NCI-H524 treated with DMSO at 0.1 percent for 48 hours (cell line): ENCODE measurements at regions not wholly inside any gene's neighbourhood (a gene's known extent, or its start where the extent isn't known, plus 50 kb on each side); places are given as distances from the start of the nearest gene placed in this dataset.
"Not testable (repeated sequence)": the region's sequence is repeated elsewhere in the genome, so short reads cannot be mapped to it uniquely, and the experiment has no call there.

Source experiments
- DNase-seq: peaks from one replicate; lab custom pipeline; 2025; lab: John Stamatoyannopoulos, UW

DNA sequence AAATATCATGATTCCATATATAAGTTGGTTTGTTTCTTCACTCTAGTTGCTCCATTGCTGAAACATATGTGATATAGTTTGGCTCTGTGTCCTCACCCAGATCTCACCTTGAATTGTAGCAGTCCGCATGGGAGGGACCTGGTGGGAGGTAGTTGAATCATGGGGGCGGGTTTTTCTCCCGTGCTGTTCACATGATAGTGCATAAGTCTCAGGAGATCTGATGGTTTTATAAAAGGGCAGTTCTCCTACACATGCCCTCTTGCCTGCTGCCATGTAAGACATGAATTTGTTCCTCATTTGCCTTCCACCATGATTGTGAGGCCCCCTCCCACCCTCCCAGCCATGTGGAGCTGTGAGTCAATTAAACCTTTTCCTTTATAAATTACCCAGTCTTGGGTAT lies 915.5 kb downstream of the KCNJ2 start:
- no peak for DNase-seq

DNA sequence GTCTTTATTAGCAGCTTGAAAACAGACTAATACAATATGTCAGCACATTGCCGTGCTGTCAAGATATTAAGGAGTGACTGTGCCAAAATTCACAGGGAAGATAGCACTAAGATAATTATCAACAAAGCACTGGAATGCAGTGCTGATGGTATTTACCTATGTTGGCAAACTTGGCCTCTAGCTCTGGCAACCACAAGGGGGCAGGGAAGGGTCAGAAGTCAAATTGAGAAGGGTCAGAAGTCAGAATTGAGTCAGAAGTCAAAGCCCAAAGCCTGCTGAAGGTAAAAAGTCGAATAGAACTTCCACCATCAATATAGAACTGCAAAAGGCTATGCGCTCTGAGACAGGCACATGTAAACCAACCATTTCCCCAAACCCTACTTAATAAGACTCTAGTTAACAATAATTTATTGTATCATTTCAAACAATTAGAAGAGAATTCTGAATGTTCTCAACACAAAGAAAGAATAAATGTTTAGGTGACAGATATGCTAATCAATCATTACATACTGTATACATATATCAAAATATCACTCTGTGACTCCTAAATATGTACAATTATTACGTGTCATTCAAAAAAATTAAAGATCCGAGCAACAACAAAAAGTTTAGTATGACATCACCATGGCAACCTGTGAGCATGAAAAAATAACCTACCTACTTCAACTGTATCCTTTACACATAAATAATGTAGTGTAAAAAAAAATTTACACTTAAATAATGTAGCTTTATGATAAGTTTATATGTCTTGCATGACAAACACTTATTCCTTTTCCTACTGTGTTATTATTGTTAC lies 916.1 kb downstream of the KCNJ2 start:
- DNase-seq, result no peak

DNA sequence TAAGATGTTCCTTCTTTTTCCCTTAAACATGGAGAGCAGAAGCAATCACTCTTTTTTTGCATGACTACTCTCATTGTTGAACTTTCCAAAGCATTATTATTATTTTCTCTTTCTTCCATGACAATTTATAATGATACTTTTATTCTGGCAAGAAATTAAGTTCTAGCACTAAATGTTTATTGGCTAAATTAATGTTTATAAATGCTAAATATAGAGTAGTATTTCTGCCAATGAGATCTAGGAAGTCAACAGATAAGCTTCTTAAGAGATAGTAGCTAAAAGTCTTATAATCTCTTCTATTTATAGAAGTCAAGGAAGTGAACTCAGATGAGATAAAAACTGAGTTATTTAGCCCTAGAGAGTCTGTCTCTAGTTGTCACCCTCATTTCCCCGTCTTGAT lies 920.1 kb downstream of the KCNJ2 start:
- no peak for DNase-seq

DNA sequence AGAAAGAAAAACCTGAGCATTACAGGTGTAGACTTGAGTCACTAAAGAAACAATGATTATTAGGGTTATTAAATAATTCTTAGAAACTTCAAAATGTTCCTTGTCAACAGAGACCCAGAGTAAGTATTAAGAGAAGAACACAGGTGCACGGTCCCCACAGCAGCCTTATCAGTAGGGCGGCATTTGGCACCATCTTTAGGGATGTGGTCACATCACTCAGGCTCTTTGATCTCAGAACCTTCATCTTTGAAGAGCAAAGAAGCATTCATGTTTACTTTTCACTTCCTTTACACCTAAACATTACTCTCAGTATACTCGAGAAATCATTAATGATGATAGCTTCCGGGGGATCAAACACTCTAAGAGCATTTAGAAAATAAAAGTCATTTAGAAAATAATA lies 928.7 kb downstream of the KCNJ2 start:
- no peak for DNase-seq

DNA sequence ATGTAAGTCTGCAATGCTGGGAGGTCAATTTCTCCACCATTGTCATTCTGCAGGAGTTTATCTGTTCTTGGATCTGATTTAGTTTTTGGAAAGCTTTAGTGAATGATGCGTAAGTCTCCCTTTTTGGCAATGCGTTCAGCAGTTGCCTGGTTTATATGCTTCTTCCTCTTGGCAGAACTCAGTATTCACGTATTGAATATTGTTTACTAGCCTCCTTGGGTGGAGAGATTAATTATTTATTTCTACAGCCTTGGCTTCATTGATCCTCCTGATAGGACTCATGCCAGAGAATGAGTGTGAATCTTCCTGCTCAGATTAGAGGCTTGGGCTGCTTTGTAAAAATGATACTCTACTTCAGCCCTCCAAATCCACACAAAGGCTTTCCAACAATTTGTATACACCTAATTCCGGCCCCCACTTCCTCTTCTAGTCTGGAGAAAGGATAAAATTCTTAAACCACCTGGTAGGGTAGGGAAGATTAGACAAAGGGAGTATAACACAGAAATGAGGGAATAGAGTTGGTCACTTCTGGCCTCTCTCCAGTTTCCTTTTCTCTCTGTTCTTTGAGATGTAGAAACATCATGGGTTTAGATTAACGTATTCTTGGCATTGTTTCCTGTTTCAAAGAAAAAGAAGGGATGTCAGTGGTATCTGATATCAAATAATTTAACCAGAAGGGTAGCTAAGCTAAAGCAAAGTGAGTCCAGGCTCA lies 929.8 kb downstream of the KCNJ2 start:
- no peak for DNase-seq

DNA sequence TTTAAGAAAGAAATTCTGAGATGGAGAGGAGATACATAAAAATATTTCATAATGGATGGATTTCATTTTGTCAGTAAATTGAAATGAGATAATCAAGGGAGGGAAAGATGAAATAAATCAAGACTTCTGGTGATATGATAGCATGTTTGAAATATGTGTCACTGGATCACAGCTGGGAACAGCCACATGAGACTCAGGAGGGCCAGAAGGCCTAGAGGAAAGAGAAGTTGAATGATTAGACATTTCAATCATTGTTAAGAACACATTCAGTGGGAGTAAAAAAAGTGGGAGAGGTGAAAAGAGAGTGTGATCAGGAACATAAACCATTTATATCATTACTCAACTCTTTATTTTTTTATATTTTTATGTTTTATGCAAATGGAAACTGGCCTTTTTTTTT lies 933.4 kb downstream of the KCNJ2 start:
- no peak for DNase-seq

DNA sequence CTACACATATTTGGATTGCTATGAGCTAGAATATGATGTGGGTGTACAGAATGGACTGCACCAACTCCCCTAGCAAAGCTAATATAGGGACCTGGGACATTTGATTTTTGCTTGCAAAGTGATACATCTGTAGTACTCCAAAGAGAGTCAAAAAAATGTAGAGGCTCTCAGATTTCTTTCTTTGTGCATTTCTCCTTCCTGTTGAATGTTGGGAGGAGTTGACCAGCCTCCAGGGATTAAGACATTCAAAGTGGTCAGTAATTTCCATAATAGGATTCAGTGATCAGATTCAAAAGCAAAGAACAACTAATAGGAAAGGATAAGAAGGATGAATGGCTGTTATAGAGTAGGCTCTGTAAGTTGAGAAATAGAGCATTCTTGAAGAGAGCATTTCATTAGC lies 934.9 kb downstream of the KCNJ2 start:
- no peak for DNase-seq

DNA sequence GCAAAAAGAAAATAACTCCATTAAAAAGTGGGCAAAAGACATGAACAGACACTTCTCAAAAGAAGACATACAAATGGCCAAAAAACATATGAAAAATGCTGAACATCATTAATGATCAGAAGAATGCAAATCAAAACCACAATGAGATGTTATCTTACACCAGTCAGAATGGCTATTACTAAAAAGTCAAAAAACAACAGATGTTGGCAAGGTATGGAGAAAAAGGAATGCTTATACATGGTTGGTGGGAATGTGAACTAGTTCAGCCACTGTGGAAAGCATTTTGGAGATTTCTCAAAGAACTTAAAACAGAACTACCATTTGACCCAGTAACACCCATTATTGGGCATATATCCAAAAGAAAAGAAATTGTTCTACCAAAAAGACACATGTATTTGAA lies 936.7 kb downstream of the KCNJ2 start:
- DNase-seq, result not testable (repeated sequence)

DNA sequence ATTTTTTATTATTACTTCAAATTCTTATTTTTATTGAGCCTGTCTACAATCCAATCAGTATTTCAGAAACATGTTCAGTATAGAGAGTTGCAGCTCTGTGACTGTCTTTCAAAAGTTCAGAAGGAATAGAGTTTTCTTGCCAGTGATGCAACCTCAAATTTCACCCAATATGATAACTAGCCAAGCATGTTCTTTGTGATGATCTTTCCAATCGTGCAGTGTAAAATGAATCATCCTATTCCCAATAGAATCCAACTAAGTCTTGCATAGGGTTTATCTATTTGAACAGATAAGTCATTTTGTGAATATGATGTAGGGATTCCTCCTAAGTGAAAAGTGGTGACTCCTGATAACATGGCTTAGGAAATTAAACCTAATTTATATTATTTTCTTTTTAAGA lies 937.8 kb downstream of the KCNJ2 start:
- no peak for DNase-seq

DNA sequence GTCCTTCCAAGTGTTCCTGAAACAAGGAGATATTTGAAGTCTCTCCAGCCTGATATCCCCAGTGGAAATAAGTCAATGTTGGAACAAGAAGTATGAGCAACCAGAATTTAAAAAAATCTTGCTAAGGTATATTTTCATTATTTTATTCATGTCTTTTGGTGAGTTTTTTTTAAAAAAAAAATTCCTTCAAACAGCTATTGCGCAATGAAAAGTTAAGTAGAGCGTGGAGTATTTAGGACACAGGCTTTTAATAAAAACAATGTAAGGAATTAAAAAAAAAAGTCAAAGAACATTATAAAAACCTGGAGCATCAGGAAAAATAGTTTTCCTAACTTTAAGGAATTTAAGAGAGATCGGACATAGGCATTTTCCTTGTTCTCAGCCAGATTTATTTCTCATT lies 940.4 kb downstream of the KCNJ2 start:
- no peak for DNase-seq

DNA sequence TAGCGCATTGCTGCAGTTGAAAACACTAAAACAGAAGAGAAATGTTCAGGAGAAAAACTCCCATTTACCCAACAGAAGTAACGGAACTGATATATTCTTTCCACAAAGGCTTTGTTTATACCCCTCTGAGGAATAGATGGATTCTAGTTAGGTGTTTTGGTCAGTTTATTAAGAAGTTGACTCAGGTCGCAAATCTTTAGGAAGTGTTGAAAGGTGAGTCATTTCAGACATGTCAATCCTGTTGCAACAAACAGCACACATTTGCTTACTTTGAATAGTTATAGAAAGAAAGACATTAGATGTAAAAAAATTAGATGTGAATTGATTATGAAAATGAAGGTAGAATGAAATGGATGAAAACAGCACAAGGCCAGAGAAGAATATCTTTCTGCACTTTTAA lies 941.0 kb downstream of the KCNJ2 start:
- DNase-seq, result no peak

DNA sequence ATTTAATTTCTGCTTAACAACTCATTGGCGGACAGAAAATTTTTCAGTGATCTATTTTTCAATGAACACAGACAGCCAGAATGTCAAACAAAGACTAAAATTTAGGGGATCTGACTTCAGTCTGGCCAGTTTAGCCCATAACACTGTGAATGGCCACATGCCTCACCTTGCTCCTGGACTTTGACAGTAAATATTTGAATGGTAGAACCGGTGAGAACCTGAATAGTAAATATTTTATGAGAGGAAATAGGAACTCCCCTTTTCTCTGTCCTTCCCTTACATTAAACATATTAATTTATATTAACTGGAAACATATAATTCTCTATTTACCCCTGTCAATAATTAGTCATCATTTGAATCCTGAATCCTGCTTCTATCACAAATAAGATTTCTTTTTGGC lies 942.1 kb downstream of the KCNJ2 start:
- DNase-seq, result no peak

DNA sequence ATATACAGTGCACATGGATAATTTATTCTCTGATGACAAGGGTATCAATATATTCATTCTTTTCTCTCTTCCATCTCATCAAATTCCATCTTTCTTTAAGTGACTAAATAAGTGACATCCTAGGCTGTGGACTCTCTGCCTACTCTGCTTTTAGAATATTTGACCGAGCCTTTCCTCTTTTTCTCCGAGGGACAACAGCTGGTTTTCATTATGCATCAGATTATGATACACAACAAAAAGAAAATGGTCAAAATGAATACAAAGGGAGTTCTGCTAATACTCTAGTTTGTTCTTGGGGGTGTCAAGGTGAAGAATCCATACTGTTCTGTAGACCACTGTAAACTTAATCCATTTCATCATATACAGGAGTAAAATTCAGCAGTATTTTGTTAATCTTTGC lies 942.6 kb downstream of the KCNJ2 start:
- no peak for DNase-seq

DNA sequence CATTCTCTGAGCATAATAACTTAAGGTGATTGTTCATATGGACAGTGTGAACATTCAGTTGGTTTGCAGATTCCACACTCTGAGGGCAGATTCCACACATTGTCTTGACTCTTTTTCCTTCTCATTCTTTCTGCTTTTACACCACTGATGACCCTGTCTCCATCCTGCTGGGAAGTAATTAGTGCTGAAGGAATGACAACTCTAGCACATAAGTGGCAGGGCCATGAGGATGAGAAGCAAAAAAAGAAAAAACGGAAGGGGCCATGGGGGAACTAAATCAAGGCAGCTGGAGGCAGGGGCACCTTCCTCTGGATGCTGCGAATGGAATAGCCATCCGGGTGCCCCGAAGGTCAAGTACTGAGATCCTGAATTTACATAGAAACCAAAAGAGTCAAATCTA lies 944.0 kb downstream of the KCNJ2 start:
- DNase-seq, result no peak

DNA sequence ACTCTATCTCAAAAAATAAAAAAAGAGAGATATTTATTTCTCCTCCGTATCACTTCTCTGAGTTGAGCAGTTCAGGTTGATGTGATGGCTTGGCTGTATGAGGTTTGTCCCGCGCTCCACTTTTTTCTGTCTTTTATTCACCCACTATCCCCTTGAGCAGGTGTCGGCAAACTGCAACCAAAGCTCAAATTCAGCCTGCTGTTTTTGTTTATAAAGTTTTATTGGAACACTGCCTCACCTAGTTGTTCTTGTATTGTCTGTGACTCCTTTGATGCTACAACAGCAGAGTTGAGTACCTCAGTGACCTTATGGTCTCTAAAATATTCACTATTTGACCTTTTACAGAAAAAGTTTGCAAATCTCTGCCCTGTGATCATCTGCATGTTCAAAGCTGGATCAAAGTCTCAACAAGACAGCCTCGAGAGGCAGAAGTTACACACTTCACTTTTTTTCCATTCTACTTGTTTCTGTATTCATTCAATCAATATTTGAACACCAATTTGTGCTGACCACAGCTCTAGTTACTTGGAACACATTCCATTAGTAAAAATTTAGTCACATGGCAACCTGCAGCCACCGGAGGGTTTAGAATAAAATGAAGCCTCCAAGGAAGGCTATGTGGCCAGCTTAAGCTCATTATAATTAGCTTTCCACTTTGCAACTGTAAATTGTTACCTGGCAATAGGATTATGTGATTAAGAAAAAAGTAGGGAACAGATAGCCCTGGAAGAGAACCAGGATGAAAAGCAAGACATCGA lies 945.8 kb downstream of the KCNJ2 start:
- DNase-seq, result peak; percentile 48

DNA sequence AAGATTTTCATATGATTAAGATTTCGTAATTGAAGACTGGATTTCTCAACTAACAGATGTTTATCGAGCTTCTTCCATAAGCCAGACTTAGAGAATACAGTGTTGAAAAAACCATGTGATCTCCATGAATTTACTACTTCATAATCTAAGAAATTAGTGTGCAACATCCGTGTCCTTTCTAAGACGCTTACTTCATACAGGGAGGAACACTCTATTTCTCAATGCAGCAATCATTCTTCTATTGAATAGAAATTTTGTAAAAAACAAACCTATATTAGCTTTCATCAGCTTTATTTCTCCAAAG lies 946.3 kb downstream of the KCNJ2 start:
- no peak for DNase-seq

DNA sequence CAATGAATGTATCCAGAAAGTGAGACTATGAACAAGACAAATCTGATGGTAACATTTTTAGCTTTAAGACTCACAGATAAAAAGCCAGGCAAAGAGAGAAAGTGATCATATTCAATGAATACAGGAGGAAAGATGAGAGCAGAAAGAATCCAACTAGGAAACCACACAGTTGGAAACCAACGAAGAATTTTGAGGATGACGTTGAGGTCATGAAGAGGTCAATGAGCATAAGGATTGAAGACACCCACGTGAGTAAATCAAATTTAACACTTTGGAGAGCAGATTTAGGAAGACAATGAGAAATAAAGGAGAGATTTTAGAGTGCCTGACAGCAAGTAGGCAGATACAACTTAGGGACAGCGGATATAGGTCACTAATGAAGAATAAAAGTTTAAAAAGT lies 948.1 kb downstream of the KCNJ2 start:
- no peak for DNase-seq

DNA sequence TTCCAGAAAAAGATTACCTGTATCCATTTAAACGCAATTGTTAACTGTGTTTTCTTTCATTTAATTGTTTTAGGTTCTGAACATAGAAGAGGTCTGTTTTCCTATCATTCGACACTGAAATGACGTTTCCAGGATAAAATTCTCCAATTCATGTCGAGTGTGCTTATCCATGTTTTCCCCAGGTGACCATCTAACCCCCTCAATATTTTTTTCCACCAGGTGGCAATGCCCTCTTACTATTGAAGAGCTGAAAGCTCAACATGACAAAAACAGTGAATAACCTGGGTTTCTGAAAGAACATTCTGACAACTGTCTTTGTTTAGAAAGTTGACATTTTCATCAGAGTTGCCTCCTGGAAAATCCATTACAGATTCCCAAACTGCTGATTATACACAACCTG lies 948.7 kb downstream of the KCNJ2 start:
- no peak for DNase-seq

DNA sequence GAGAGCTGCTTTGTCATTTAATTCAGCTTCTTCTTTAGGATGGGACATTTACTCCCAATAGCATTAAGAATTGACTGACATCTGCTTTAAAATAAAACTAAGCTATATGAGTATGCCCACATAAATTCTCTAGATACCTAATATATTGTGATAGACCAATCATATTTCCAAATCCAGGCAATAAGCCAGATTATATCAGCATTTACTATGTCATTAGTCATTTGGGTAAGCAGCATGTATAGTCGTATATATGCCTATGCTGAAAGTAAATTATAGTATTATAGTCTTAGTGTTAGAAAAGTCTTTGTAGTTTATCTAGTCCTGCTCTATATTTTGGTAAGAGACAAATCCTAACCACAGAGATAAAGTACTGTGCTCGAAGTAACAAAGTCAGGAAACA lies 958.1 kb downstream of the KCNJ2 start:
- DNase-seq, result no peak

DNA sequence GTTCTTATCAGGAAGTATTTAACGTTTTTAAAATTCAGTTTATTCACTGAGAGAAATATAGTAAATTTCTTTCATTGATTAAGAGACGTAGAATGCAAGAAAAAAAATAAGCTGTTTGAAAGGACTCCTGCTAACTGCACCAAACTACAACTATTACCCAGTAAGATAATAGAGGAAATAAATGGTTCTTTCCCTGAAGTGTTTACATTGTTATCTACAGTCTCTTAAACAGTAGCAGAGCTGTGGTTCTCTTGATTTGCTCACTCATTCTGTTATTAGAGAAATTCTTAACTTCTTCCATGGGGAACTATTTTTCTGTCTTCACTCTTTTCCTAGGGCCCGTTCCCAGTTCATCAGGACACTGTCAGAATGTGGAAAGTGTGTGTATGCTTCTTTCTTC lies 973.0 kb downstream of the KCNJ2 start:
- DNase-seq, result no peak

DNA sequence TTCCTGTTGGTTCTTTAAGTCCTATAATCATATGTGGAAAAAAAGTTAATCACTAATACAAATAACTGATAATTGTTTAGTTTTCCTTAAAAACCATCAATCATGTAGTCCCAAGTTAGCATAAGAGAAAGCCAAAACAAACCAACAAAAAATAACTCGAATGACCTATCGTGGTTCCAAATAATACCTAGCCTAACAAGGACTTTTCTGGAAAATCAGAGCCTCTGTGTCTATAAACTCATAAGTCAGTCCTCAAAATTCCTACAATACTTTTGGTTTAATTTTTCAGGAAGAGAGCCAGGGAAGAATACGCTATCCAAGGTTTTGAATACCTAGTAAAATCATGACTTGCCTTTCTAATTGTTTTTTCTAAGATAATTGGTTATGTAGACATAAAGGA lies 975.3 kb upstream of the SOX9 start:
- no peak for DNase-seq

DNA sequence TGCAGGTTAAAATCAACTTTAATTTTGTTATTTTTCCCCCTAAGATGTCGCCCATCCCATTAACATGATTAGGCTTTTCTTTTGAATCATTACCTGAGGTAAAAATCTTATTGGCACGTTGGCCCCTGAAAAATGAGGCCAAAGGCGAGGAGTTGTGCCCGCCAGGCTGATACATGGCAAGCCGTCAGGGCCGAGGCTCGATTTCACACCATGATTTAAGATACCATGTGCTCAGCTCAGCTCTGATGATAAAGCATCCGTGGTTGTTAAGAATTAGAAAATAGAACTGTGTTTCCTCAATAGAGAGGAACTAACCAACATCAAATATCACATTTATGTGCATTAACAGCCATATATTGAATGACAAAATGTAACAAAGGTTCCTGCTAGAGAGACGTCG lies 972.9 kb upstream of the SOX9 start:
- DNase-seq, result no peak

DNA sequence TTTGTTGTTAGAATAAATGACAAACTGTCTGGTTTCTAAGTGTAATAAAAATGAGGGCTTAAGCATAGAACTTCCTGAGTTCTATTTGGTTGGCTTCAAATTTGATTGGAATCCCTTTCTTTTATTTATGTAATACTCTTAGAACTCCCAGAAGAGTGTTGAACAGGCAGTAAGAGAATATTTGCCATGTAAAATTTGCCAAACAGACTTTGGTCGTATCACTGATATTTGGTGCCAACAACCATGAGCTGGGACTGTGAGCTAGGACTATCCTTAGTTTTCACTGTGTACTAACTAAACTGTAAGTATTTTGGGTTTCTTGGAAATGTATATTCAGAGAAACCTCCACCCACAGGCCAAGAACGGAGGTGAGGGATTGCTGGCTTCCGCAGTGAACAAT lies 971.2 kb upstream of the SOX9 start:
- DNase-seq, result no peak
